H1 (cell line): ENCODE measurements at regions not wholly inside any gene's neighbourhood (a gene's known extent, or its start where the extent isn't known, plus 50 kb on each side); places are given as distances from the start of the nearest gene placed in this dataset.

Experiments
- CTCF ChIA-PET: fragments of 300-600 bp; sonication (Branson Sonifier 250); formaldehyde crosslinking; loops from one replicate; lab custom pipeline; 2021; ENCODE audit not compliant: partially characterized antibody; lab: Charles Lee
- POLR2A ChIA-PET: fragments of 300-600 bp; sonication (Branson Sonifier 250); formaldehyde crosslinking; loops from one replicate; lab custom pipeline; 2021; ENCODE audit warnings: inconsistent platforms; ENCODE audit not compliant: partially characterized antibody; lab: Charles Lee
- DNase-seq, 2 experiments: peaks; one replicate each; pipeline versions ENCODE4 v3.0.0 to v3.0.0-alpha.2; 2010 to 2022; ENCODE audit warnings: low spot score in 2 of 2, low read depth in 1 of 2, mixed read lengths in 1 of 2
- FAIRE-seq: peaks from 2 replicates; lab custom pipeline; 2011; peaks lifted over from hg19 to GRCh38; lab: Jason Lieb, UNC
- H2AFZ ChIP-seq: 2 replicates; pipeline ENCODE4 v1.8.1; 2012; ENCODE audit warnings: low read length, inconsistent platforms
- H2AK5ac ChIP-seq: 2 replicates; pipeline ENCODE4 v1.6.1; 2013; ENCODE audit warnings: low read depth, low read length
- H2BK120ac ChIP-seq: replicated peaks from 2 replicates; pipeline ENCODE3; 2013; ENCODE audit warnings: low read depth, low read length, inconsistent platforms
- H2BK12ac ChIP-seq: 2 replicates; pipeline ENCODE4 v1.6.1; 2013; ENCODE audit warnings: low read depth, low read length
- H2BK15ac ChIP-seq: 2 replicates; pipeline ENCODE4 v1.6.1; 2013; ENCODE audit warnings: low read length
- H2BK20ac ChIP-seq: 2 replicates; pipeline ENCODE4 v1.6.1; 2013; ENCODE audit warnings: low read length
- H2BK5ac ChIP-seq: 2 replicates; pipeline ENCODE4 v1.6.1; 2013; ENCODE audit warnings: low read depth, low read length
- H3K14ac ChIP-seq: 2 replicates; pipeline ENCODE4 v1.6.1; 2013; ENCODE audit warnings: inconsistent platforms; ENCODE audit not compliant: insufficient read length
- H3K18ac ChIP-seq: 2 replicates; pipeline ENCODE4 v1.6.1; 2013; ENCODE audit warnings: low read length; ENCODE audit errors: extremely low read depth
- H3K23ac ChIP-seq: 2 replicates; pipeline ENCODE4 v1.6.1; 2013; ENCODE audit warnings: inconsistent platforms; ENCODE audit not compliant: insufficient read length
- H3K23me2 ChIP-seq: 2 replicates; pipeline ENCODE4 v1.6.1; 2013; ENCODE audit warnings: low read depth, low read length
- H3K27ac ChIP-seq: 2 replicates; pipeline ENCODE4 v1.6.1; 2011; ENCODE audit warnings: low read depth, low read length, inconsistent platforms
- H3K27me3 ChIP-seq, 4 experiments: replicated peaks in 1 of 4; 1 replicate in 1 of 4; 2 replicates in 3 of 4; pipeline versions ENCODE4 v1.6.1 to v1.8.1; 2011 to 2013; ENCODE audit warnings: low read length in 3 of 4, mild to moderate bottlenecking in 3 of 4, inconsistent platforms in 2 of 4, mixed read lengths in 2 of 4, moderate library complexity in 1 of 4; ENCODE audit not compliant: control insufficient read depth in 3 of 4, insufficient read depth in 3 of 4; ENCODE audit errors: extremely low read depth in 1 of 4
- H3K36me3 ChIP-seq, 4 experiments: 2 replicates each; pipeline versions ENCODE4 v1.6.1 to v1.8.1; 2011 to 2013; ENCODE audit warnings: mild to moderate bottlenecking in 4 of 4, low read length in 3 of 4, moderate library complexity in 2 of 4, control low read depth in 1 of 4, inconsistent platforms in 1 of 4; ENCODE audit not compliant: insufficient read depth in 4 of 4, control insufficient read depth in 2 of 4
- H3K4ac ChIP-seq: replicated peaks from 2 replicates; pipeline ENCODE3; 2013; ENCODE audit warnings: low read length, low read depth, mixed read lengths, inconsistent platforms; ENCODE audit not compliant: insufficient read length
- H3K4me1 ChIP-seq, 4 experiments: replicated peaks in 1 of 4; 1 replicate in 1 of 4; 2 replicates in 3 of 4; pipeline versions ENCODE4 v1.6.1 to v1.8.1; 2011 to 2013; ENCODE audit warnings: low read length in 3 of 4, inconsistent platforms in 2 of 4, mixed read lengths in 1 of 4; ENCODE audit not compliant: insufficient read depth in 4 of 4, control insufficient read depth in 3 of 4
- H3K4me2 ChIP-seq, 2 experiments: 2 replicates each; pipeline versions ENCODE4 v1.6.1 to v1.8.1; 2011 to 2013; ENCODE audit warnings: low read depth in 2 of 2, low read length in 2 of 2, control low read depth in 1 of 2, inconsistent platforms in 1 of 2, mild to moderate bottlenecking in 1 of 2; ENCODE audit not compliant: insufficient read depth in 1 of 2
- H3K4me3 ChIP-seq, 4 experiments: fragments of 200-600, 300-600 bp in 1 of 4; sonication (generic), shearing (Covaris generic), sonication (Bioruptor Twin) in 1 of 4; 2 replicates each; pipeline versions ENCODE4 v1.5.1 to v1.8.1; 2011 to 2016; ENCODE audit warnings: low read length in 4 of 4, low read depth in 3 of 4, control low read depth in 2 of 4, inconsistent platforms in 2 of 4, mild to moderate bottlenecking in 2 of 4, mixed read lengths in 1 of 4, moderate library complexity in 1 of 4; ENCODE audit not compliant: insufficient read depth in 2 of 4; ENCODE audit errors: extremely low read depth in 1 of 4
- H3K56ac ChIP-seq: replicated peaks from 2 replicates; pipeline ENCODE3; 2013; ENCODE audit warnings: low read depth, mild to moderate bottlenecking, mixed read lengths, low read length, inconsistent platforms; ENCODE audit not compliant: insufficient read length
- H3K79me1 ChIP-seq: 2 replicates; pipeline ENCODE4 v1.6.1; 2013; ENCODE audit warnings: low read depth, low read length, control low read depth
- H3K79me2 ChIP-seq, 2 experiments: 2 replicates each; pipeline versions ENCODE4 v1.6.1 to v1.8.1; 2012 to 2013; ENCODE audit warnings: low read length in 2 of 2, mild to moderate bottlenecking in 2 of 2, inconsistent platforms in 1 of 2; ENCODE audit not compliant: insufficient read depth in 2 of 2, control insufficient read depth in 1 of 2
- H3K9ac ChIP-seq, 4 experiments: replicated peaks in 1 of 4; 1 replicate in 1 of 4; 2 replicates in 3 of 4; pipeline versions ENCODE4 v1.6.1 to v1.8.1; 2011 to 2013; ENCODE audit warnings: low read depth in 3 of 4, low read length in 3 of 4, control low read depth in 2 of 4, mild to moderate bottlenecking in 2 of 4, moderate library complexity in 2 of 4, inconsistent platforms in 1 of 4; ENCODE audit errors: extremely low read depth in 1 of 4
- H3K9me3 ChIP-seq, 2 experiments: 2 replicates each; pipeline versions ENCODE4 v1.6.1 to v1.8.1; 2012 to 2013; ENCODE audit warnings: mild to moderate bottlenecking in 2 of 2, moderate library complexity in 2 of 2, control low read depth in 1 of 2, inconsistent platforms in 1 of 2, low read depth in 1 of 2, low read length in 1 of 2, mixed read lengths in 1 of 2; ENCODE audit not compliant: insufficient read depth in 2 of 2
- H4K20me1 ChIP-seq, 2 experiments: replicated peaks in 1 of 2; 2 replicates each; pipeline versions ENCODE3 to v1.8.1; 2011 to 2013; ENCODE audit warnings: inconsistent platforms in 2 of 2, low read length in 2 of 2, mild to moderate bottlenecking in 1 of 2; ENCODE audit not compliant: insufficient read depth in 2 of 2, control insufficient read depth in 1 of 2
- H4K5ac ChIP-seq: 2 replicates; pipeline ENCODE4 v1.6.1; 2013; ENCODE audit warnings: low read length, low read depth, mixed read lengths, inconsistent platforms; ENCODE audit not compliant: insufficient read length
- H4K8ac ChIP-seq: 2 replicates; pipeline ENCODE4 v1.8.0; 2013; ENCODE audit warnings: mild to moderate bottlenecking, moderate library complexity, low read length, inconsistent platforms; ENCODE audit not compliant: insufficient read depth; ENCODE audit errors: extremely low read depth
- H4K91ac ChIP-seq: replicated peaks from 2 replicates; pipeline ENCODE3; 2013; ENCODE audit warnings: low read length, mixed read lengths, inconsistent platforms; ENCODE audit not compliant: insufficient read length
- KDM5A ChIP-seq: fragments of 200-600 bp; IDR thresholded peaks from 2 replicates; pipeline ENCODE4 v1.7.1; 2012; ENCODE audit warnings: mild to moderate bottlenecking, low read length, inconsistent platforms, mixed read lengths
- RBBP5 ChIP-seq: IDR thresholded peaks from 2 replicates; pipeline ENCODE4 v1.7.1; 2012; ENCODE audit warnings: low read depth, mild to moderate bottlenecking, inconsistent platforms, low read length, moderate library complexity, borderline replicate concordance
- SP1 ChIP-seq: IDR thresholded peaks from 2 replicates; pipeline ENCODE4 v1.6.1; 2011; ENCODE audit warnings: low read depth, low read length
- WGBS, 2 experiments: shearing (Covaris generic) in 1 of 2; methylation state at CpG; one replicate each; pipeline versions ENCODE4 v1.1.6 to v1.1.7; 2013 to 2015; ENCODE audit warnings: low lambda C conversion rate in 2 of 2, mixed read lengths in 2 of 2, inconsistent platforms in 1 of 2, low coverage in 1 of 2, missing lambda C conversion rate in 1 of 2; ENCODE audit not compliant: insufficient replicate concordance in 2 of 2, insufficient coverage in 1 of 2, insufficient read length in 1 of 2; ENCODE audit errors: extremely low coverage in 1 of 2, missing lambda C conversion rate in 1 of 2; 5-methylcytosine and 5-hydroxymethylcytosine counted together

GRCh38 chr12:34305176-34305575 lies 282.9 kb downstream of the ALG10 start:
- Histone ChIP-seq H3K14ac (no peak overlapping the region), H3K4ac (no peak overlapping the region), H2BK15ac (no peak overlapping the region), H4K8ac (no peak overlapping the region), H3K4me2 (no peak overlapping the region), H2AK5ac (no peak overlapping the region), H2BK5ac (no peak overlapping the region), H4K20me1 (no peaks in the 10 kb centered on the region), H2BK120ac (no peak overlapping the region), H3K4me3 (no peak overlapping the region), H3K18ac (no peak overlapping the region), H3K4me1 (no peaks in the 10 kb centered on the region), H3K56ac (no peak overlapping the region), H2BK12ac (no peak overlapping the region), H3K23ac (no peak overlapping the region), H3K9me3 (peaks cover 82 to 100% of the 10 kb centered on the region in 2 experiments), H3K27me3 (no peaks in the 10 kb centered on the region), H4K91ac (no peak overlapping the region), H3K23me2 (no peaks in the 10 kb centered on the region), H2AFZ (no peak overlapping the region), H4K5ac (no peak overlapping the region), H3K27ac (no peak overlapping the region), H3K79me2 (no peaks in the 10 kb centered on the region), H3K36me3 (no peaks in the 10 kb centered on the region), H2BK20ac (no peak overlapping the region), H3K79me1 (no peaks in the 10 kb centered on the region), H3K9ac (no peak overlapping the region)
- no peak for FAIRE-seq
- no peak for TF ChIP-seq KDM5A
- TF ChIP-seq RBBP5 = no peak
- TF ChIP-seq SP1 = no peak
- ChIA-PET CTCF (no interaction called here), POLR2A (no interaction called here)
- 83% methylated on average over 21 of the region's 21 CpGs; no CpG with 5 or more reads in 1 of the 2 experiments for WGBS, 2 experiments
- DNase-seq = no peak
